NCI-H1694 treated with DMSO at 0.1 percent for 48 hours (cell line): ENCODE measurements at regions not wholly inside any gene's neighbourhood (a gene's known extent, or its start where the extent isn't known, plus 50 kb on each side); places are given as distances from the start of the nearest gene placed in this dataset.

Experiments used
- DNase-seq: peaks from one replicate; lab custom pipeline; 2025; lab: John Stamatoyannopoulos, UW

DNA sequence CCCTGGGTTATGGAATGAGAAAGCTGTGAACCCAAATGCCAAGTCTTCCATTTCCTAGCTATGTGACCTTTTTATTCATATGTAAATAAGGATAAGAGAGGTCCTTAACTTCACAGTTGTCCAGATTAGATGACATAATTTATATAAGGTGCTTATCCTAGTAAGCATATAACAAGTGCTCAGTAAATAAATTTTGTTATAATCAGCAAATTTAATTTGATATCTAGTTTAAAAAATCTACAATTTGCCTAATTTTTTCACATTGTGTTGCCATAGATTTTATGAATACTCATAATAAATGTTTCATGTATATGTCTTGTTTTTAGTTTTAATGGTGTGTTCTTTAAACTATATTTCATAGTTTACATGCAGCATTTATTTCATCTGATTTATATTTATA is 130.4 kb upstream of the SPRY1 start:
- no peak for DNase-seq

DNA sequence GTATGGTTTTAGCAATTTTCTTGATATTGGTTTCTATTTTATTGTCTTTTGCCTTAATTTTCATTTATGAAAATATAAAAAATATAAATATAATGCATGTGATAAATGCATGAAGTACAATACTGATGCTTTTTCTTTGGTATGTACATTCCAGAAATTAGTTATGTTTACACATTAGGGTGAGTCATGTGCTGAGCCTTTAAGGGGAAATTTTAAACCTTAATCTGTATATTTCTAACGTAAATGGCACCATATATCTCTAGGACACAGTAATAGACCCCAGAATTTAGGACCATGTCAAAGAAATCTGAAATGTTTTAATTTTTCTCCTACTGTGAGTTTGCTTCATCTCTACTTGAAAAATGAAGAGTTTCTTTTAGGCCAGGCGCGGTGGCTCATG is 117.8 kb upstream of the SPRY1 start:
- DNase-seq = no peak

GRCh38 chr4:123283371-123283895 is 113.2 kb upstream of the SPRY1 start:
- no peak for DNase-seq

DNA sequence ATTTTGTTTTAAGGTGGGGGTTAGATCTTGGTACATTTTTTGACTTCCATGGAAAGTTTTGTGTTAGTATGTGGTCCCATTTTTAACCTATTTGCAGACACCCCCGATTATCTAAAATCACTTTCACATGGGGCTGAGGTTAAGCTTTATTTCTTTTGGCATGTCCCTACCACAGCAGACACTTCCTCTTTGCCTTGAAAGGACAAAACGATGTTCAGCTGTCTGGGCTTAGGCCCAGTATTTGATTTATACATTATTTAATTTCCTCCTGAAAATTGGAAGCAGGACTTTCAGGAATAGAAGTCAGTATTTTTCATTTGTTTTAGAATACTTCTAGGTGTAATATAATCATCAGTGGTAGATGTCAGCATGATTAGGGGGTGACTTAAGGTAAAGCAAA is 112.4 kb upstream of the SPRY1 start:
- DNase-seq = no peak

GRCh38 chr4:123286903-123287466 is 109.6 kb upstream of the SPRY1 start:
- no peak for DNase-seq

GRCh38 chr4:123288309-123289025 is 108.1 kb upstream of the SPRY1 start:
- DNase-seq = no peak

DNA sequence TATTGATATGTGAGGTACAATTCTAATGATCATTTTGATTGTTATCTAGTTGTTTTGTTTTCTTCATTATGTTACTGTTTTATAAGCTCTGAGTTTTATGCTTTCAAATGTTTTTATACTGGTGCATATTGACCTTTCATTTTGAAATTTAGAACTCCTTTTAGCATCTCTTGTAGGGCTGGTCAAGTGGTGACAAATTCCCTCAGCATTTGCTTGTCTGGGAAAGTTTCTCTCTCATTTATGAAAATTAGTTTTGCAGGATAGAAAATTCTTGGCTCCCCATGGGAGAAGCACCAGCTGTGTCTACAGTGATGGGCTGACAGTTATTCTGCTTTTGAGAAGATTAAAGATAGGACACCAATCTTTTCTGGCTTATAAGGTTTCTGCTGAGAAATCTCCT is 105.3 kb upstream of the SPRY1 start:
- DNase-seq = no peak

GRCh38 chr4:123297836-123298235 is 98.8 kb upstream of the SPRY1 start:
- no peak for DNase-seq

DNA sequence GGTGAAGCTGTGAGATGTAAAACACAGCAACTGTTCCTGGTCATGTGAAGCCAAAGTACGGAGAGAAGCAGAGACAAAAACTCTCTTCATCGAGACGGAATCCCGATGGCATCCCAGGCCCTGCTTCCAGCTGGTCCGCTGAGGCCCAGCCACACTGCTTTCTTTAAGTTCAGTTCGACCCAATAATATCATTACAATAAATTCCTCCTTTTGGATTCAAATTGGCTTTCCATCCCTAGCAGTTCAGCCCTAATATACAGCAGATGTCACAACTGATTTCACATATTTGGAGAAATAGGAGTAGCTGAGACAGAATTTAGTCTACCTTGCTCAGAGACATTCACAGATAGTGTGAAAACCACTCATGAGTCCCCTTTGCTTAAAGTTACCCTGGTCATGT is 98.3 kb upstream of the SPRY1 start:
- no peak for DNase-seq

DNA sequence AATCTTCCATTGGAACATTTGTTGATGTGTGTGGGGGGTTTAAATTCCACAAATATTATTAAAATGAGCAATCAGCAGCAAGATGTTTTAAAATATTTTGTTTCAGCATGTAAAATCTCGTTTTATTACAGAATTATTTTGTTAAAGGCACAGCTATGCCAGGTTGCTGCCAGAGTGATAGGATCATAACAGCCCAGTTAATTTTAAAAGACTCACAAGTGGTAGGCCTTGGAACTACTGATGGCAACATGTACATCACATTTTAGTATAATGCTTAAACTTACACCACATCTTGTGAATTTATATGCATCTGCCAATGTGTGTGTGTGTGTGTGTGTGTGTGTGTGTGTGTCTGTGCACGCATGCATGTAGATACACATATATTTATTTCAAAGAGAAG is 97.8 kb upstream of the SPRY1 start:
- no peak for DNase-seq

GRCh38 chr4:123299212-123299691 is 97.3 kb upstream of the SPRY1 start:
- no peak for DNase-seq

GRCh38 chr4:123300222-123301039 is 96.2 kb upstream of the SPRY1 start:
- no peak for DNase-seq

GRCh38 chr4:123301923-123302322 is 94.7 kb upstream of the SPRY1 start:
- DNase-seq = no peak

- no peak for DNase-seq
Observed at GRCh38 chr4:123304151-123304964, 92.2 kb upstream of the SPRY1 start.

- DNase-seq = no peak
Observed at GRCh38 chr4:123305736-123306135, 90.9 kb upstream of the SPRY1 start.

GRCh38 chr4:123306769-123307168 is 89.8 kb upstream of the SPRY1 start:
- no peak for DNase-seq

DNA sequence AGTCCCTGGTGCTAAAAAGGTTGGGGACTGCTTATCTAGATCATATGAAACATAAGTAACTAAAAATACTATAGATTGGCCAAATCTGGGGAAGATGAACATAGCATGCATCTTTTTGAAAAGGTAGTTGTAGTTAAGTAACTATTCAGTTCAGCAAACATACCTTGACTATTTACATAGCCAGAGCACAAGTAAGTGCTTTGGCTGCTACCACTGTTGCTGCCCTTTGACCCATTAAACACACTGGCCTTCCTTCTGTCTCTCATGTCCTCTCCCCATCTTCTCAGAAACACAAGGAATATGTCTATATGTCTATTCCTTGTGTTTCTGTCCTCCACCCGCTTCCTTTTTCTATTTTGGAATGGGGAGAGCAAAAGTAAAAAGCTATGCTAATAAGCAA is 87.9 kb upstream of the SPRY1 start:
- DNase-seq = no peak

GRCh38 chr4:123312116-123312515 is 84.5 kb upstream of the SPRY1 start:
- no peak for DNase-seq

DNA sequence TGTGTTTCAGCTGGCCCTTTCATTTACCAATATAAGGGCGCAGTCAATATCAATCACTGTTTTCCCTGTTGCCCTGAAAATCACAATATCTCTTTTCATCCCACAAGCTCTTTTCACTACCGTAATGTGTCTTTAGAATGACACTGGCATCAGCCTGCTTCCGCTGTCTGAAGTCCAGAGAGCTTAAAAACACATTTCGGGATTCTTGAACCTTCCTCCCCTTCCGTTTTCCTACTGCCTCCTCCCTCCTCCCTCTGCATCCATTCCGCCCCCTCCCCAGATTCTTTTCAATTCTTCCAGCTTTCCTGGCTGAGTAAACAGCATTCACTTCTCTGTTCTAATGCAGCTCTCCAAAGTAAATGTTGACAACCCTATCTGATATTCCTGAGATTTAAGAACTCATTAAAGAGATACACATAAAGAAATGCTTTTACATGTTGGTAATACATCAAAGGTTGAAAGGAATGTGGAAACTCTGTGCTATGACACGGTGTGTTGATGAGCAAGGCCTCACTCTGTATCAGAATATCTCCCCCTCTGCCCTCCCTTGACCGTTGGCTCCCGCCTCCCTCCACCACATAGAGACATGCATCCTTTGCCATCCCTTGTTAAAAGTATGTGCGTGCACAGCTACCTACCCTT is 83.5 kb upstream of the SPRY1 start:
- DNase-seq = no peak

- no peak for DNase-seq
Observed at GRCh38 chr4:123315617-123316016, 81.0 kb upstream of the SPRY1 start.

- DNase-seq = no peak
Observed at GRCh38 chr4:123317211-123317610, 79.4 kb upstream of the SPRY1 start.

DNA sequence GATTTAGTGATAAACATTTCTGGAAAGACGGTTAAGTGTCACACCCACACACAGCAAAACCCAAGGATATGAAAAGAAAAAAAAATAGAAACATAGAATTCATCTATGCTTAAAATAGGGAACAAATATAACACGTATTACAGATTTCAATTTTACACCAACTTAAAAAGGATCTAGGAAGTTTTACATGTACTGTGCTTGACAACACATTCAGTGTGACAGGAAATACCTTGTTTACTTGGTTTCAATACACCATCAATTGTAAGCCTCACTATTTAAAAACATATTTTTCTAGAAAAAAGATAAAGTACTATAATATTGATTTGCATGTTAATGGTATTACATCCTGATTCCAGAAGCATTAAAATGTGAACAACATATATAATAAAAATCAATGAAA is 77.0 kb upstream of the SPRY1 start:
- no peak for DNase-seq
